T47D (cell line): ENCODE measurements at regions not wholly inside any gene's neighbourhood (a gene's known extent, or its start where the extent isn't known, plus 50 kb on each side); places are given as distances from the start of the nearest gene placed in this dataset.

Experiments used
- DNase-seq, 2 experiments: peaks; one replicate each; pipeline versions ENCODE4 v3.0.0 to v3.0.0-alpha.2; 2011 to 2012; ENCODE audit warnings: low read depth in 1 of 2, low spot score in 1 of 2
- JUND ChIP-seq: IDR thresholded peaks from 2 replicates; pipeline ENCODE4 v1.6.1; 2012; ENCODE audit warnings: low read depth
- in situ Hi-C: cut with HindIII; loops from 2 replicates; pipeline ENCODE4 v1.10.0; 2016; ENCODE audit warnings: low sequenced_read_pairs, low pct_unique_long_range_greater_than_20kb

DNA sequence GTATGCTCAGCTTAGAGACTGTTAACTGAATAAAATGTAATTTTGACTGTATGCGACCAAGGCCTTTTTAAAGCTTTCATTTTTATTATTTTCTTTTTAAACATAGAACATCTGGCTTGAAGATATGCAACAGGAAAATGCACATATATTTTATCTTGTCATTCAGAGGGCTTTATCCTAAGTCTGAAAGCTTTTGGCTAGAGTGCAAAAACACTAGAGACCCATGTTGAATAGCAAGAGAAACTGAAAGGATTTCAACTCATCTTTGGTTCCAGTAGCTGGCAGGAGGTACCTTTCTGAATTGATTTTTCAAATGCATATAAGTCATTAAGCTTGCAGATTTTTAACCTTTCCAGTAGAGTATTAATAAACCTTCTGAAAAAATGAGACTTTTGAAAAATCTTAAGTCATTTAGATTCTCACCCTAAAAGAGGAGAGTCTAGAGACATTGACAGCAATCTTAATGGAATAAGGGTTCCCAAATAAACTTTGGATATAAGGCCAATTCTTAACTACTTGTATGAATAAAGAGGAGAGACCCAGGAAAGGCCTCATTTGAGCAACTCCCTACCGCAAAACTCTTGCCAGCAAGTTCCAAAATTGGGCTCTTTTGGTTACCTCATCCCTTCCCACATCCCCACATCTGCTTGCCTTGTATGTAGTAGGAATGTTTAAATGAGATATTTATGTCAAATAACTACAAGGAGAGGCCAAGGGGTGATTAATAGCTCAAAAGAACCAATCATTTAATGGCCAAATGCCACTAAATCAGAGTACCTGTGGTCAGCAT, 454.4 kb downstream of the HTR7 start:
- DNase-seq, result no peak
- in situ Hi-C loops, result no loop called here
- no peak for TF ChIP-seq JUND

- in situ Hi-C loops, result no loop called here
- no peak for DNase-seq
- no peak for TF ChIP-seq JUND
Observed at GRCh38 chr10:90407131-90407530, 450.7 kb downstream of the HTR7 start.

- TF ChIP-seq JUND, result no peak
- in situ Hi-C loops, result no loop called here
- DNase-seq, result no peak
Observed at GRCh38 chr10:90407851-90408250, 450.0 kb downstream of the HTR7 start.

GRCh38 chr10:90412582-90412981, 445.3 kb downstream of the HTR7 start:
- no peak for TF ChIP-seq JUND
- no peak for DNase-seq
- in situ Hi-C loops, result no loop called here

GRCh38 chr10:90413196-90413595, 444.6 kb downstream of the HTR7 start:
- no peak for DNase-seq
- TF ChIP-seq JUND, result no peak
- in situ Hi-C loops, result no loop called here

- TF ChIP-seq JUND, result no peak
- in situ Hi-C loops, result no loop called here
- no peak for DNase-seq
Observed at GRCh38 chr10:90414926-90415325, 442.9 kb downstream of the HTR7 start.

GRCh38 chr10:90417029-90417428, 440.8 kb downstream of the HTR7 start:
- in situ Hi-C loops, result no loop called here
- no peak for TF ChIP-seq JUND
- no peak for DNase-seq

GRCh38 chr10:90417476-90418210, 440.2 kb downstream of the HTR7 start:
- no peak for TF ChIP-seq JUND
- DNase-seq, result no peak
- in situ Hi-C loops, result no loop called here

DNA sequence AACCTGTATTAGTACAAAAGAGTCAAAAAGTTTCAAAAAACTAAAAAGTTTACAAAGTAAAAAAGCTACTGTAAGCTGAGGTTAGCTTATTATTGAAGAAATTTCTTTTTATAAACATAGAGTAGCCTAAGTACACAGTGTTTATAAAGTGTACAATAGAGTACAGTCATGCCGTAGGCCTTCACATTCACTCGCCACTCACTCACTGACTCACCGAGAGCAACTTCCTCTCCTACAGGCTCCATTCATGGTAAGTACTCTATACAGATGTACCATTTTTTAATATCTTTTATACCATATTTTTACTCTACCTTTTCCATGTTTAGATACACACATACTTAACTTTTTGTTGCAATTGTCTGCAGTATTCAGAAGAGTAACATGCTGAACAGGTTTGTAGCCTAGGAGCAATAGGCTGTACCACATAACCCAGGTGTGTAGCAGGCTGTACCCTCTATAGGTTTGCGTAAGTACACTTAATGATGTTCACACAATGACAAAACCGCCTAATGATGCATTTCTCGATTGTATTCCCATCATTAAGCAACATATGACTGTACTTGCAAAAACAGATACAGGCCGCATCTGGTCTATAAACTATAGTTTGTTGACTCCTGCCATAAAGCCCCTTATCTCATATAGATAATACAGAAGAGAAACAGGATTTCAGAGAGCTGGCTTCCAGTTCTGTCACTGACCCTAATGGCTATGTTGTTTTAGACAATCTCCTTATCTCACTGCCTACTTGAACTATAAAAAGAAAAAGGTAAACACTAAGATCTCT, 438.8 kb downstream of the HTR7 start:
- TF ChIP-seq JUND, result no peak
- DNase-seq, result no peak
- in situ Hi-C loops, result no loop called here

GRCh38 chr10:90420637-90421318, 437.1 kb downstream of the HTR7 start:
- no peak for DNase-seq
- TF ChIP-seq JUND, result no peak
- in situ Hi-C loops, result no loop called here

GRCh38 chr10:90421874-90422273, 436.0 kb downstream of the HTR7 start:
- in situ Hi-C loops, result no loop called here
- DNase-seq, result no peak
- no peak for TF ChIP-seq JUND

DNA sequence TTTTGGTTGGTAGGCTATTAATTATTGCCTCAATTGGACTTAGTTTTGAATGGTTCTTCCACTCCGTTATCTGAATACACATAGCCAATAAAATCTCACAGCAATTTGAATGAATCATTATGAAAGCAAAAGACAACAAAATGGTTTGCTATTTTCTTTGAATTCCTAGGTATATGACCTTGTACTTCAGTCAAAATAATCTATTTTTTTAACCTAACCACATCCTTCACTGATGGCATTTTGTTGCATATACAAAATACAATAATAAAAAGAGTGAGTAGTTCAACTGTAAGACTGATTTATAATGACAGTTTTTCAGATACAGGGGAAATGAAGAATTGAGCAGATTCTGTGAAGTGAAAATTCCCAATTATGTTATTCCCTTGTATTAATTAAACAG, 433.1 kb downstream of the HTR7 start:
- in situ Hi-C loops, result no loop called here
- no peak for TF ChIP-seq JUND
- DNase-seq, result no peak
